CD4-positive, alpha-beta T cell treated with Interleukin-4 for 4 hours (primary cell): ENCODE measurements at regions not wholly inside any gene's neighbourhood (a gene's known extent, or its start where the extent isn't known, plus 50 kb on each side); places are given as distances from the start of the nearest gene placed in this dataset.
"Not testable (repeated sequence)": the region's sequence is repeated elsewhere in the genome, so short reads cannot be mapped to it uniquely, and the experiment has no call there.

Experiments used
- DNase-seq: peaks from one replicate; pipeline ENCODE4 v3.0.0-alpha.2; 2020

GRCh38 chr7:121618182-121618581, 222.1 kb upstream of the FAM3C start:
- DNase-seq, result no peak

- no peak for DNase-seq
Observed at GRCh38 chr7:121610243-121610642, 214.1 kb upstream of the FAM3C start.

- DNase-seq, result no peak
Observed at GRCh38 chr7:121609208-121609607, 213.1 kb upstream of the FAM3C start.

DNA sequence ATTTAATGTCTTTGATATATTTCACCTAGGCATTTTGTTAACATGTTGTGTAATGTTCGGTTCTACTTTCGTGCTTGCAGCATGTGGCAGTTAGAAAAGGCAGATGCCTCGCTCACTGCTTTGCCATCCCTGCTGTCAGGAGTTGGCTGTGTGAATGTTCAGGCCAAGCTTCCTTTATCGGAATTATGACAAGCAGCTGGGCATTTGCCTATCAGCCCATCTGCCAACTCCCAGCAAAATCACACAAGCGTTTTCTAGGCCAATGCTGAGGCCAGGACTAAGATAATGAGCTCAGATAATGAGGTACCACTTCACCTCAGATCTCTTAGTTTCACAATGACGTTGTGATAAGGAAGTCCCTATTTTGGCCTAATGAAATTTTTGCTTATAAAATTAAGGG, 212.7 kb upstream of the FAM3C start:
- DNase-seq, result no peak

DNA sequence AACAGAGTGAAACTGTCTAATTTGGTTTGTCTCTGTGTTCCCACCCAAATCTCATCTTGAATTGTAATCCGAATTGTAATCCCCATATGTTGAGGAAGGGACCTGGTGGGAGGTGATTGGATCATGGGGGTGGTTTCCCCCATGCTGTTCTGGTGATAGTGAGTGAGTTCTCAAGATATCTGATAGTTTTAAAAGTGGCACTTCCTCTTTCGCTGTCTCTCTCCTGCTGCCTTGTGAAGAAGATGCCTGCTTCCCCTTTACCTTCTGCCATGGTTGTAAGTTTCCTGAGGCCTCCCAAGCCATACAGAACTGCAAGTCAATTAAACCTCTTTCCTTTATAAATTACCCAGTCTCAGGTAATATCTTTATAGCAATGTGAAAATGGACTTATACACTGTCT, 212.1 kb upstream of the FAM3C start:
- not testable (repeated sequence) for DNase-seq

DNA sequence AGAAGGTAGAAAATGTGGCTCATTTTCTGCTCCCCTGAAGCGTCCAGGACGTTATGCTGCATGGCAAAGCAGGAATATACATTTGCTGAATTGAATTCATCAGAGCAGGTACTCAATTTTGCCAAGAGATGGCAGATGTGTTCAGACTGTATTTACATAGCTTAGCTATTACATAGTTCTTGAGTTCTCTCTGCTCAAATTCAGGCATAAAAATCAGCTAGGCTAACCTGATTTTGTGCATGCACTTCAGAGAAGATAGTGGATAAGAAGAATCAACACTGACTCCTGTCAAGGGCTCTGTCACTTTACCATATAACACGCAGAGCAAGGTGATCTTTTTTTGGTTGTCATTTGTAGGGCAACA, 209.2 kb upstream of the FAM3C start:
- no peak for DNase-seq

DNA sequence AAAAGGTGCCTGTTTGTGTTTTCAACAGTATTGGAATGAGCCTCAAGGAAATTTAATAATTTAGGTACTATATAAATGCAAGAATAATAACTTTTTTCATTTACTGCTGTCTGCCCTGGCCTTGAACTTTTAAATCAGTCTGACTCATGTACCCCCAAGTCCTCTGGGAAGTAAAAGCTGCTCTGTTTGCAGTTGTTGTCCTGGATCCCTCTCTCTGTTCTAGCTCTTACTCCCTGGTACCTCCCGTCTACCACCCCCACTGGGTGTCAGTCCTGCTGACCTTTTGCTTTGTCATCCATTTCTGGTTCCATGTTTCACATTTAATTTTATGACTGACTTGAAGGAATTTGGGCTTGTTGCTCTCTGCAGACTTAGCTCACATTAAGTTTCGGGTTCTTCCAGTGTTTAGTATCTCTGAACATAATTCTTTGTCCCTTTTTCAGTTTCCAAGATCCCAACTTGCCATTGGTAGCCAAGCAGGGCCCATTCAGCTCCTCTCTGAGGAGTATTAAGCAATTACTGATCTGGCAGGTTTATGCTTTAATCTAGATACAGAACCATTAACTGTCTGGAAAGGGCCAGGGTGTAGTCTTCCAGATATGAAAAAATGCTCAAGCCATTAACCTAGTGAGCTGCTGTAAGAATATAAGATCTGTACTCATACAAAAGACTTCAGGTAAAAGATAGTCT, 208.7 kb upstream of the FAM3C start:
- no peak for DNase-seq

DNA sequence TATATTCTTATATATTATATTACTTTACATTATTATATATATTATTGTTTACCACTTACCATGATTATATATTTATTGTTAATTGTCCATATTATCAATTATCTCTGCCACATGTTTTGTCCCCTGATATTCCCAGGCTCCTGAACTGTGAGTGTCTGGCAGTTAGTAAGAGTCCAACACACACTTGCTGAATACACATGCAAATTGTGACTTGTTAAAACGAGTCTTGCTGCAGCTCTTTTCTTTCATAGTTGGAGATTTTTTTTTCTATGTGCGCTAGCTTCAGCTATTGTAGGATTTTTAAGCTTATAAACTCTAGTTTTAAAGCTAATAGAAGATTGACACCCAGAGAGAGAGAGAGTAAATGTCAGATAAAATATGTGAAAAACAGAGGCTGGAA, 207.8 kb upstream of the FAM3C start:
- no peak for DNase-seq

GRCh38 chr7:121599887-121600286, 203.8 kb upstream of the FAM3C start:
- no peak for DNase-seq

DNA sequence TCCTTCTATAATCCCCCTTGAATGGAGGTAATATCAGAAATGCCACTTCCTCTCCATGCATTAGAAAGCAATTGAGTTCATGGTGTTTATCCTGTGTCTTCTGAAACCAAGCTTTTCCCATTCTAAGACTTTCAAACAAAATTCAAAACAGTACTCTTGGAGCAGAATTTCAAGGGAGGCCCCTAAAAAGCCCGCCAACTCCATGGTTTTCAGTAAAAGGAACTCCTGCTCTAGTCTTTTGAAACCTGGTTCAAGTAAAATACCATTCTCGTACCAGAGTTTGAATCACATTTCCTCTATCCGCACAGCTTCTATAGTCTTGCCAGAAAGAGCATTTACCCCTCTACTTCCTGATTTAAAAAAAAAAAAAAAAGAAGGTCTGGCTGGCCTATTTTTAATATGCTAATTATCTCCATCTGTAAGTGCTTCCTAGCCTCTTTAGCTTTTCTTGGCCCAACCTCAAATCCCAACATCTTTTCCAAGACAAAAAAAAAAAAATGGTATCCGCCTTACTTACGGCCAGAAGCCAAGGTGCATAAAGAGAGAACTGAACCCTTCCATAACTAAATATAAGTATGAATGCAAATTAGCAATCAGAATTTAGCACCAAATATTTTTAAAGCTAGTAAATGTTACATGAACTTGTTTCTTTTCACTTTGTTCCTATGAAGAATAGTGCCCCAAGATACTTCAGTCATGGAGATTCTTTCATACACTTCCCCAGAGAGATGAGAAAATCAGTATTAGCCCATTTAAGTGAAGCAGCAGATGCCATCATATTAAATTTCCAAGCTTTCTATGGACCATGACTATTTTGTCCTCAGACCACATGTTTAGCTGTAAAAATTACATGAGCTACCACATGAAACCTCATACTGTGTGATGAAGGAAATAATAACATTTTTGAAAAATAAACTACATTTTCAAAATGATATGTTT, 199.9 kb upstream of the FAM3C start:
- DNase-seq, result no peak

GRCh38 chr7:121591926-121592325, 195.8 kb upstream of the FAM3C start:
- no peak for DNase-seq

DNA sequence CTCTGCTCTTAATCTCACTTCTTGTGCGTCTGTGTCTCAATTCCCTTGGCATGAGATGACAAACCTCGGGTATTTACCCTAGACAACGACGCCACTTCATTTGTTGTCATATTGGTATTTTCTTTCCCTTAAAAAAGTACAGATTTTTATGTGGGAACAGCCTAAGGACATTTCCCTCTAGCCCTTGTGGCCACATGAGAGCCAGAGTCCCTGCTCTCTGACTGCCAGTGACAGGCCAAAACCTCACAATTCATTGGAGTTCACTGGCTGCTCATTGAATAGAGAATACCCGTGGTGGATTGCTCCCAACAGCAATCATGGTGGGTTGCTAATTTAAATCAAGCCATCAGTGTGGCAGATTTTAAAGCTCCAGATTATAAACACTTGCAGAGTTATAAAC, 191.3 kb upstream of the FAM3C start:
- no peak for DNase-seq

DNA sequence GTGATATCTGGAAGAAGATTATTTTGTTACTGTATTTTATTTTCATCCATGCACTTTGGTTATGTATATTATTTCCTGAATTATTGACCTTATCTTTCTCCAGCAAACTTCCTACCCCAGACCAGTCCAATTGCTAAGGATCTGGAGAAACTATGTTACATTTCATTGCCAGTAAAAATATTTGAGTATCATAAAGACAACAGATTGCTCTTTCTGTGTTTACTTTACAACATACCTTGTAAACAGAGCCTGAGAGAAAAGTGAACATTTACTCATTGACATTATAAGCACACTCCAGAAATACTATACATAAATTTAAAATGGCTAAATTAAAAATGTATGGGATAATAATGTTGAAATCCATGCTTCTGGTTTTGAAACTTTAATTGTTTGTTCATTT, 186.2 kb upstream of the FAM3C start:
- DNase-seq, result no peak

- no peak for DNase-seq
Observed at GRCh38 chr7:121579639-121580038, 183.5 kb upstream of the FAM3C start.

GRCh38 chr7:121578669-121579068, 182.6 kb upstream of the FAM3C start:
- DNase-seq, result no peak

- DNase-seq, result no peak
Observed at GRCh38 chr7:121576148-121576917, 180.2 kb upstream of the FAM3C start.

GRCh38 chr7:121575194-121575765, 179.2 kb upstream of the FAM3C start:
- no peak for DNase-seq

DNA sequence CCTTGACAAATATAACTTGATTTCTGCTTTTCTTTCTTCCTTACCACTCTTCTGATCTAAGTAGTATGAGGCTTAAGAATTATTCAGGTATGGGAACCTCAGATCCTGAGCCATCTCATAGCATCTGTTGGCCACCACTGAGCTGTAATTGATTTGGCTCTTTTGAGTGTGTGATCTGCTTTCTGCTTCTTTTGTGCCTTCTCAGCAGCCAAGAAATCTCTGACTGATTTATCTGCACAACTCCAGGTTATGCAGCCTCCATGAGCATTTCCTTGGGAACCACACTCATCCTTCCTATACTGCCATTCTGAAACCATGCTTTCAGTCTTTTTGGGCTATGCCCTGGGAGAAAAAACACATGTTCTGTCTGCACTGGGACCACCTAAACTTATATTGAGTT, 178.0 kb upstream of the FAM3C start:
- DNase-seq, result no peak

- DNase-seq, result no peak
Observed at GRCh38 chr7:121572615-121573014, 176.5 kb upstream of the FAM3C start.

GRCh38 chr7:121570365-121570764, 174.3 kb upstream of the FAM3C start:
- no peak for DNase-seq

- no peak for DNase-seq
Observed at GRCh38 chr7:121563177-121563576, 167.1 kb upstream of the FAM3C start.

- no peak for DNase-seq
Observed at GRCh38 chr7:121562259-121562658, 166.2 kb upstream of the FAM3C start.

DNA sequence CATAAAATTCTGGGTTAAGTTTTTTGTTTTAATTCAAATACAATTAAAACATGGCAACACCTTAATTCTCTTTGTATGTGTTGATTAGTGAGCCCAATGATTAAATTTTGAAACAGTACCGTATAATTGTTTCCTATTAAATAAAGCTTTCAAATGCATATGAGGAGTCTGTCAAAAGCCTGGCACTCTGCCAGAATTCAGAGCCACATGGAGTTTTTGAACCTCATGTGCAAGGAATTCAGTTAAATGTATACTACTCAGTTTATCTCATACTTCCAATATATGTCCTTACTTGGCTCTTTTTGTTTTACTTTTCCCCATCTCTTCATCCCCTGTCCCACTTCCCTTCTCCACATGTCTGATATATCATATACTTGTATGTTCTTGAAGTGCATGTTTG, 165.6 kb upstream of the FAM3C start:
- no peak for DNase-seq
